GM18508 (cell line): ENCODE measurements at regions not wholly inside any gene's neighbourhood (a gene's known extent, or its start where the extent isn't known, plus 50 kb on each side); places are given as distances from the start of the nearest gene placed in this dataset.
"Not testable (repeated sequence)": the region's sequence is repeated elsewhere in the genome, so short reads cannot be mapped to it uniquely, and the experiment has no call there.

Experiments
- ATAC-seq: cut with Tn5 transposase; IDR thresholded peaks from one replicate; pipeline ENCODE4 v1.9.1; 2021; ENCODE audit warnings: moderate number of reproducible peaks; ENCODE audit not compliant: insufficient read depth, unreplicated experiment

GRCh38 chr20:53891306-53891894 lies 179.0 kb downstream of the BCAS1 start:
- ATAC-seq, result no peak

- ATAC-seq, result no peak
Observed at GRCh38 chr20:53890443-53891305, 179.7 kb downstream of the BCAS1 start.

GRCh38 chr20:53889411-53890148 lies 180.8 kb downstream of the BCAS1 start:
- no peak for ATAC-seq

- ATAC-seq, result no peak
Observed at GRCh38 chr20:53888951-53889350, 181.4 kb downstream of the BCAS1 start.

GRCh38 chr20:53888510-53888909 lies 181.9 kb downstream of the BCAS1 start:
- ATAC-seq, result no peak

- ATAC-seq, result no peak
Observed at GRCh38 chr20:53887973-53888372, 182.4 kb downstream of the BCAS1 start.

- no peak for ATAC-seq
Observed at GRCh38 chr20:53884859-53885541, 185.4 kb downstream of the BCAS1 start.

- no peak for ATAC-seq
Observed at GRCh38 chr20:53883098-53883911, 187.1 kb downstream of the BCAS1 start.

GRCh38 chr20:53882438-53882986 lies 187.9 kb downstream of the BCAS1 start:
- ATAC-seq, result not testable (repeated sequence)

GRCh38 chr20:53881362-53881761 lies 189.0 kb downstream of the BCAS1 start:
- ATAC-seq, result no peak

- no peak for ATAC-seq
Observed at GRCh38 chr20:53880108-53880641, 190.2 kb downstream of the BCAS1 start.

GRCh38 chr20:53879048-53879684 lies 191.2 kb downstream of the BCAS1 start:
- no peak for ATAC-seq

- ATAC-seq, result no peak
Observed at GRCh38 chr20:53878262-53879047, 191.9 kb downstream of the BCAS1 start.

GRCh38 chr20:53876956-53877355 lies 193.4 kb downstream of the BCAS1 start:
- no peak for ATAC-seq

- no peak for ATAC-seq
Observed at GRCh38 chr20:53876470-53876869, 193.9 kb downstream of the BCAS1 start.

- no peak for ATAC-seq
Observed at GRCh38 chr20:53875452-53875851, 194.9 kb downstream of the BCAS1 start.

- no peak for ATAC-seq
Observed at GRCh38 chr20:53874706-53875105, 195.7 kb downstream of the BCAS1 start.

- no peak for ATAC-seq
Observed at GRCh38 chr20:53874104-53874503, 196.3 kb downstream of the BCAS1 start.
